ENCODE measurements at regions not wholly inside any gene's neighbourhood (a gene's known extent, or its start where the extent isn't known, plus 50 kb on each side); places are given as distances from the start of the nearest gene placed in this dataset.
"Not testable (repeated sequence)": the region's sequence is repeated elsewhere in the genome, so short reads cannot be mapped to it uniquely, and the experiment has no call there.

DNA sequence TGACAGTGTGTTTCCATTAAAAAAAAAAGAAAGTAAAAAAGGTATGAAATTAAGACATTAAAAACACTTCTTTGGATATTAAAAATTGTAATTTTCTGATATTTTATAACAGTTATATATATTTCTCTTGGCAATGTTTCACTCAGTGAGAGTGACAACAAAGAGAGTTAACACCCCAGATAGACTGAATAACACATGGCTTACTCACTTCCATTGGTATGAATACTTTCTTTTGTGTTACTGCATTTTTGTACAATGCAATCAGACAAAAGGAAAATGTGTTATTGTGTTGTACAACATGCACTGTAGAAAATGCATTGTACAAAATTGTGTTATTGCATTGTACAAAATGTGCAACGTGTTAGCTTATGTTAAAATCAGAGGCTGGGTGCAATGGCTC, 676.6 kb upstream of the AMELY start:
- H3K9me3 ChIP-seq, H3K4me3 ChIP-seq, H3K36me3 ChIP-seq, H3K27me3 ChIP-seq, DNase-seq, H3K4me1 ChIP-seq, H3K27ac ChIP-seq: not testable (repeated sequence)

DNA sequence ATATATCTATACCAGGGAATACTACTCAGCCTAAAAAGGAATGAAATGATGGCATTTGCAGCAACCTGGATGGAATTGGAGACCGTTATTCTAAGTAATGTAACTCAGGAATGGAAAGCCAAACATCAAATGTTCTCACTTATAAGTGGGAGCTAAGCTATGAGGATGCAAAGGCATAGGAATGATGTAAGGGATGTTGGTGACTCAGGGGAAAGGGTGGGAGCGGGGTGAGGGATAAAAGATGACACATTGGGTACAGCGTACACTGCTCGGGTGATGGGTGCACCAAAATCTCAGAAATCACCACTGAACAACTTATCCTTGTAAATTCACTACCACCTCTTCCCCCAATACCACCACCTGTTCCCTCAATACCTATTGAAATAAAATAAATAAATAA, 651.0 kb upstream of the AMELY start:
- TF ChIP-seq, protein P1, sequence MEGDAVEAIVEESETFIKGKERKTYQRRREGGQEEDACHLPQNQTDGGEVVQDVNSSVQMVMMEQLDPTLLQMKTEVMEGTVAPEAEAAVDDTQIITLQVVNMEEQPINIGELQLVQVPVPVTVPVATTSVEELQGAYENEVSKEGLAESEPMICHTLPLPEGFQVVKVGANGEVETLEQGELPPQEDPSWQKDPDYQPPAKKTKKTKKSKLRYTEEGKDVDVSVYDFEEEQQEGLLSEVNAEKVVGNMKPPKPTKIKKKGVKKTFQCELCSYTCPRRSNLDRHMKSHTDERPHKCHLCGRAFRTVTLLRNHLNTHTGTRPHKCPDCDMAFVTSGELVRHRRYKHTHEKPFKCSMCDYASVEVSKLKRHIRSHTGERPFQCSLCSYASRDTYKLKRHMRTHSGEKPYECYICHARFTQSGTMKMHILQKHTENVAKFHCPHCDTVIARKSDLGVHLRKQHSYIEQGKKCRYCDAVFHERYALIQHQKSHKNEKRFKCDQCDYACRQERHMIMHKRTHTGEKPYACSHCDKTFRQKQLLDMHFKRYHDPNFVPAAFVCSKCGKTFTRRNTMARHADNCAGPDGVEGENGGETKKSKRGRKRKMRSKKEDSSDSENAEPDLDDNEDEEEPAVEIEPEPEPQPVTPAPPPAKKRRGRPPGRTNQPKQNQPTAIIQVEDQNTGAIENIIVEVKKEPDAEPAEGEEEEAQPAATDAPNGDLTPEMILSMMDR (IDR thresholded peaks at IDR 0.05), result no peak
- no peak for TF ChIP-seq POLR2A (IDR thresholded peaks at IDR 0.05)
- no peaks in the 10 kb centered on the region for H3K27me3 ChIP-seq
- H3K36me3 ChIP-seq, result no peaks in the 10 kb centered on the region
- H3K9me3 ChIP-seq, result no peaks in the 10 kb centered on the region
- H3K27ac ChIP-seq, result no peak overlapping the region
- H3K4me1 ChIP-seq, result no peaks in the 10 kb centered on the region
- no peak for DNase-seq
- H3K4me3 ChIP-seq, result no peak overlapping the region

DNA sequence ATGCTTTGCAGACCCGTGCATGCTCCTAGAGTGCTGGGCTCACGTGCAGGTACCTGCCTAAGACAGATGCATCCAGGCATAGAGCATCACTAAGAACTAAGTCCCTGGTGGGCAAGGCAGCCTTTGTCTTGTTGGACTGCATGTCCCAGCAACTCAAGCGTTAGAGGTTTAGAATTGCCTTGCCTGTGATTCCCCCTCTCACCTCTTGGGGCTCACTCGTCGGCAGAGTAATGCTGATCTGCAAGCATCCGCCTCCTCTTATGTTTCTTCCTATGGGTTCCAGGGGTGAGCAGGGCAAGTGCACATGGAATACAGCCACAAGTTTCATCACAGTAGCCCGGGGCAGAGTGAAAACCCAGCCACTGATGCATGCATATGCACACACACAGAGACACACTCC, 646.1 kb upstream of the AMELY start:
- H3K27me3 ChIP-seq, result no peaks in the 10 kb centered on the region
- DNase-seq, result no peak
- H3K4me1 ChIP-seq, result no peaks in the 10 kb centered on the region
- TF ChIP-seq, protein P1 (IDR thresholded peaks at IDR 0.05), result peak in 1 of 6 experiments; percentile 11
- TF ChIP-seq POLR2A (IDR thresholded peaks at IDR 0.05), result no peak
- H3K36me3 ChIP-seq, result no peaks in the 10 kb centered on the region
- no peak overlapping the region for H3K27ac ChIP-seq
- no peak overlapping the region for H3K4me3 ChIP-seq
- H3K9me3 ChIP-seq, result no peaks in the 10 kb centered on the region

DNA sequence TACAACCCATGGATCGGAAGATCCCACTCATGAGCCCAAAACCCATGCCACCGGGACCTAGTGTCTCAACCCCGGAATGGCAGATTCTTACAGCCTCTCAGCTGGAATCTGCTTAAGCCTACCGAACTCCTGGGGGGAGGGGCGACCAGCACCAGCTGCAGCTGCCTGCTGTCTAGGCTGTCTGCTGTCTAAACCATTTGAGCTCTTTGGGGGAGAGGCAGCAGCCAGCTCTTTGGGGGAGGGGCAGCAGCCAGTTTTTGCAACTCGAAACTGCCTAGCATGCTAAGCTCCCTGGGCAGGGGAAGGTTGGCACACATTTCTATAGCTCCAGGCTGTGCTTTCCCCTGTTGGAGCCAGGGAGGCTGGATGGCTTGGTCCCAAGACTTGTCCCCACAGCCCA, 643.5 kb upstream of the AMELY start:
- H3K4me1 ChIP-seq, result no peaks in the 10 kb centered on the region
- no peak overlapping the region for H3K27ac ChIP-seq
- no peaks in the 10 kb centered on the region for H3K9me3 ChIP-seq
- TF ChIP-seq POLR2A (IDR thresholded peaks at IDR 0.05), result no peak
- TF ChIP-seq, protein P1 (IDR thresholded peaks at IDR 0.05), result no peak
- no peak for DNase-seq
- no peaks in the 10 kb centered on the region for H3K27me3 ChIP-seq
- H3K36me3 ChIP-seq, result no peaks in the 10 kb centered on the region
- H3K4me3 ChIP-seq, result no peak overlapping the region

DNA sequence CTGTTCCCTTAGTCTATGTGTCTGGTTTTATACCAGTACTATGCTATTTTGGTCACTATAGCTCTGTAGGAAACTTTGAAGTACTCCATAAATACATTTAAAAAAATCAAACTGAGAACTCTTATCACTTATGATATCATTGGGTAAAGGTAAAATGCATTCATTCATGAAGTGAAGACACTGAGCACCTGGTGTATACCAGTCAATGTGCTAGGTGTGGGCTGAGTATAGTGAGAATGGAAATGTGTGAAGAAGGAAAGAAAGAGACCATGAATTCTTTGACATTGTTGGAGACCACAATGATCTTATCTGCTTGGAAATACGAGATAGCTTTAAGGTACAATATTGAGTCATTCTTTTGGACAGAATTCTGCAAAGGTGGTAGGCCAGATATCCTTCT, 633.5 kb upstream of the AMELY start:
- Histone ChIP-seq H3K4me1 (no peaks in the 10 kb centered on the region), H3K27ac (no peak overlapping the region), H3K4me3 (no peak overlapping the region), H3K36me3 (no peaks in the 10 kb centered on the region), H3K9me3 (no peaks in the 10 kb centered on the region), H3K27me3 (no peaks in the 10 kb centered on the region)
- TF ChIP-seq, protein P1 (IDR thresholded peaks at IDR 0.05), result no peak
- no peak for TF ChIP-seq POLR2A (IDR thresholded peaks at IDR 0.05)
- no peak for DNase-seq

DNA sequence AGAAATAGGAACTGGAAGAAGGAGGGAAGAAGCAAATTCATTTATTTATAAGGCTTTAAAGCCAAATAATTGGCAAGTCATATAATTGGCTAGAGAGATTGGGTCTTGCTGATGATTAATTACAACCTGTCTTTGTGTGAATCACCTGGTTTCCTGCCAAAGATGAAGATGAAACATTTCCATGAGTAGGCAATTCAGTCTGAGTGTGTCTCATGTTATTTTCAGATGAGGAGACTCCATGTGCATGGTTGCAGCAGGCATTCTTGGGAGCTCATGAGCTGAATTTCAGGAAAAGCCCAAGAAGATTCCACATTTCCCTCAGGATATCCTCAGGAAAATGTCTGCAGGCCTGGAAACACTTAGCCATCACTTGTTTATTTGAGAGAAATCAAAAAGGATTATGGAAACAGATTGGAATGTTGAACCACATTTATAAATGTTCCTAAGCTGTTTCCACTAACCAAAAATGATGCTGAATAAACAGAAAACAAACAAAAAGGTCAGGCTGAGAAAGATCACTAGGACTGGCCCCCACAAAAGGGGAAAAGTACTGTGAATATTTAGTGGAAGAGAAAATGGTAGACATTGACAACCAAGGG, 632.7 kb upstream of the AMELY start:
- Histone ChIP-seq H3K4me3 (no peak overlapping the region), H3K4me1 (no peaks in the 10 kb centered on the region), H3K27ac (no peak overlapping the region), H3K36me3 (no peaks in the 10 kb centered on the region), H3K27me3 (no peaks in the 10 kb centered on the region), H3K9me3 (no peaks in the 10 kb centered on the region)
- TF ChIP-seq, protein P1 (IDR thresholded peaks at IDR 0.05), result no peak
- no peak for TF ChIP-seq POLR2A (IDR thresholded peaks at IDR 0.05)
- no peak for DNase-seq
